K562 (cell line): ENCODE measurements at regions not wholly inside any gene's neighbourhood (a gene's known extent, or its start where the extent isn't known, plus 50 kb on each side); places are given as distances from the start of the nearest gene placed in this dataset.

ENCODE experiments used
- ATAC-seq: fragments of 200-7000 bp; cut with Tn5 transposase; 3 replicates; pipeline ENCODE4 v1.9.1; 2020; ENCODE audit warnings: moderate library complexity
- BruUV-seq: library from RNA; stranded (reverse); fragments of 400-500 nt; replicated peaks from 2 replicates; lab custom pipeline; 2021; lab: Mats Ljungman, UMichigan
- CTCF ChIA-PET: fragments of 300-600 bp; formaldehyde crosslinking; extraction: SDS; loops from one replicate; lab custom pipeline; 2021; ENCODE audit warnings: low intra/inter-chr PET ratio; lab: Yijun Ruan, JAX
- POLR2A ChIA-PET: fragments of 300-600, 350-650 bp; sonication (Branson Sonifier 250); formaldehyde crosslinking; extraction: SDS; loops from one replicate; lab custom pipeline; 2021; ENCODE audit warnings: antibody characterized with exemption, inconsistent platforms; lab: Yijun Ruan, JAX
- DNase-seq, 4 experiments: peaks; one replicate each; pipeline versions ENCODE4 v3.0.0 to v3.0.0-alpha.2; 2011 to 2018; ENCODE audit warnings: low spot score in 3 of 4, mixed read lengths in 3 of 4; ENCODE audit errors: extremely low read depth in 1 of 4
- FAIRE-seq: peaks from 2 replicates; lab custom pipeline; 2011; peaks lifted over from hg19 to GRCh38; lab: Jason Lieb, UNC
- H2AFZ ChIP-seq: 2 replicates; pipeline ENCODE4 v1.6.0; 2011; ENCODE audit warnings: low read depth, low read length, control low read depth, inconsistent platforms
- H3K27ac ChIP-seq: fragments of 200-600 bp; 3 replicates; pipeline ENCODE4 v1.8.0; 2011; ENCODE audit warnings: low read depth, mild to moderate bottlenecking, control low read depth, inconsistent platforms, low read length, moderate library complexity, mixed read lengths; ENCODE audit errors: extremely low read depth
- H3K27me3 ChIP-seq, 2 experiments: fragments of 300-600 bp in 1 of 2; 2 replicates in 1 of 2; 3 replicates in 1 of 2; pipeline versions ENCODE4 v1.6.0 to v1.8.0; 2011; ENCODE audit warnings: inconsistent platforms in 2 of 2, low read length in 2 of 2, mild to moderate bottlenecking in 1 of 2, mixed read lengths in 1 of 2, moderate library complexity in 1 of 2; ENCODE audit not compliant: control insufficient read depth in 2 of 2, insufficient read depth in 2 of 2
- H3K36me3 ChIP-seq: fragments of 300-600 bp; 3 replicates; pipeline ENCODE4 v1.8.0; 2011; ENCODE audit warnings: mild to moderate bottlenecking, low read length, inconsistent platforms; ENCODE audit not compliant: control insufficient read depth, insufficient read depth
- H3K4me1 ChIP-seq, 2 experiments: fragments of 200-600 bp in 1 of 2; replicated peaks in 1 of 2; 2 replicates in 1 of 2; 3 replicates in 1 of 2; pipeline versions ENCODE4 v1.5.1 to v1.8.0; 2011; ENCODE audit warnings: inconsistent platforms in 2 of 2, low read length in 2 of 2, mild to moderate bottlenecking in 1 of 2, mixed read lengths in 1 of 2, moderate library complexity in 1 of 2; ENCODE audit not compliant: control insufficient read depth in 2 of 2, insufficient read depth in 2 of 2
- H3K4me2 ChIP-seq: 2 replicates; pipeline ENCODE4 v1.6.1; 2011; ENCODE audit warnings: low read length, control low read depth, inconsistent platforms, mixed read lengths; ENCODE audit not compliant: insufficient read depth
- H3K4me3 ChIP-seq: fragments of 200-600 bp; sonication (generic), shearing (Covaris generic); 2 replicates; pipeline ENCODE4 v1.5.1; 2016; ENCODE audit warnings: control low read depth, inconsistent platforms
- H3K79me2 ChIP-seq: fragments of 200-600 bp; 3 replicates; pipeline ENCODE4 v1.8.0; 2011; ENCODE audit warnings: low read length, inconsistent platforms; ENCODE audit not compliant: control insufficient read depth, insufficient read depth
- H3K9ac ChIP-seq, 2 experiments: 2 replicates each; pipeline versions ENCODE4 v1.6.0 to v1.6.1; 2011; ENCODE audit warnings: low read depth in 2 of 2, low read length in 2 of 2, control low read depth in 1 of 2, inconsistent platforms in 1 of 2, mild to moderate bottlenecking in 1 of 2, mixed read lengths in 1 of 2; ENCODE audit not compliant: insufficient read depth in 1 of 2
- H3K9me1 ChIP-seq: one replicate; pipeline ENCODE4 v1.6.0; 2011; ENCODE audit warnings: inconsistent platforms, mild to moderate bottlenecking, low read length, moderate library complexity; ENCODE audit not compliant: control insufficient read depth, insufficient read depth
- H3K9me3 ChIP-seq: replicated peaks from 2 replicates; pipeline ENCODE4 v1.5.1; 2011; ENCODE audit warnings: low read depth, low read length, inconsistent platforms; ENCODE audit not compliant: control insufficient read depth, insufficient read depth
- H4K20me1 ChIP-seq: replicated peaks from 2 replicates; pipeline ENCODE4 v1.6.1; 2011; ENCODE audit warnings: low read length, inconsistent platforms, mixed read lengths; ENCODE audit not compliant: control insufficient read depth, insufficient read depth
- C11orf30 ChIP-seq: fragments of 450-650 bp; IDR thresholded peaks from 2 replicates; pipeline ENCODE4 v1.6.1; 2016; ENCODE audit warnings: low read depth, mild to moderate bottlenecking
- CBX8 ChIP-seq: fragments of 200-600 bp; sonication (generic); IDR thresholded peaks from 2 replicates; pipeline ENCODE4 v1.6.1; 2012; ENCODE audit warnings: borderline replicate concordance, mixed run types, low read depth, mild to moderate bottlenecking, moderate library complexity, mixed read lengths, low read length, control low read depth, inconsistent platforms; ENCODE audit not compliant: poor library complexity, severe bottlenecking; ENCODE audit errors: extremely low read depth
- DACH1 ChIP-seq: fragments of 450-650 bp; IDR thresholded peaks from 2 replicates; pipeline ENCODE4 v1.6.1; 2018; ENCODE audit not compliant: partially characterized antibody
- KLF1 ChIP-seq: fragments of 450-650 bp; IDR thresholded peaks from 2 replicates; pipeline ENCODE4 v1.6.1; 2016; ENCODE audit warnings: missing genetic modification characterization, missing compliant biosample characterization
- POU5F1 ChIP-seq: fragments of 150-350 bp; IDR thresholded peaks from 2 replicates; pipeline ENCODE4 v1.6.1; 2014; ENCODE audit warnings: borderline replicate concordance, low read length, low read depth, mild to moderate bottlenecking; ENCODE audit not compliant: partially characterized antibody
- PPARD ChIP-seq: fragments of 250-450 bp; sonication (Bioruptor Pico); IDR thresholded peaks from 2 replicates; pipeline ENCODE4 v1.8.0; 2022; ENCODE audit warnings: inconsistent platforms, mild to moderate bottlenecking, moderate library complexity
- RFX5 ChIP-seq: IDR thresholded peaks from 2 replicates; pipeline ENCODE4 v1.6.1; 2011; ENCODE audit warnings: low read depth, mild to moderate bottlenecking, improper control_type of control experiment, low read length
- RFX7 ChIP-seq: fragments of 250-450 bp; sonication (Bioruptor Pico); IDR thresholded peaks from 2 replicates; pipeline ENCODE4 v1.5.1; 2021; ENCODE audit warnings: mild to moderate bottlenecking
- SLC30A9 ChIP-seq: fragments of 250-450 bp; sonication (Bioruptor Pico); IDR thresholded peaks from 2 replicates; pipeline ENCODE4 v1.8.0; 2022; ENCODE audit warnings: mild to moderate bottlenecking, moderate library complexity
- SMAD2 ChIP-seq: fragments of 150-350 bp; IDR thresholded peaks from 2 replicates; pipeline ENCODE4 v1.6.1; 2014; ENCODE audit warnings: low read depth, mild to moderate bottlenecking, low read length
- STAT5B ChIP-seq: fragments of 250-450 bp; sonication (Bioruptor Pico); IDR thresholded peaks from 2 replicates; pipeline ENCODE4 v1.8.0; 2021; ENCODE audit warnings: mild to moderate bottlenecking, inconsistent platforms
- TOE1 ChIP-seq, 2 experiments: fragments of 450-650 bp in 1 of 2; sonication (generic) in 1 of 2; formaldehyde crosslinking in 1 of 2; IDR thresholded peaks; 2 replicates each; pipeline versions ENCODE4 v1.7.1 to v1.8.0; 2016 to 2022; ENCODE audit warnings: borderline replicate concordance in 2 of 2, mild to moderate bottlenecking in 2 of 2, antibody characterized with exemption in 1 of 2, inconsistent platforms in 1 of 2, low read depth in 1 of 2, missing genetic modification reagents in 1 of 2, moderate library complexity in 1 of 2
- ZC3H4 ChIP-seq: sonication (generic); formaldehyde crosslinking; IDR thresholded peaks from 2 replicates; pipeline ENCODE4 v1.9.0; 2021; ENCODE audit warnings: missing genetic modification reagents, borderline replicate concordance
- ZNF143 ChIP-seq: sonication (generic); formaldehyde crosslinking; IDR thresholded peaks from 2 replicates; pipeline ENCODE4 v1.9.0; 2022; ENCODE audit warnings: mild to moderate bottlenecking, missing genetic modification reagents
- ZNF583 ChIP-seq: fragments of 250-450 bp; sonication (Bioruptor Pico); IDR thresholded peaks from 2 replicates; pipeline ENCODE4 v1.4.0; 2020
- WGBS: fragments of 100-300 bp; shearing (Covaris generic); methylation state at CpG from one replicate; pipeline ENCODE4 v1.1.6; 2016; ENCODE audit warnings: low coverage, mixed read lengths; ENCODE audit not compliant: insufficient coverage; ENCODE audit errors: missing lambda C conversion rate; 5-methylcytosine and 5-hydroxymethylcytosine counted together
- in situ Hi-C: fragments of 300-500 bp; cut with MboI; formaldehyde crosslinking; loops from 4 replicates; pipeline ENCODE4 v1.15.0; 2018; ENCODE audit warnings: inconsistent platforms, mixed read lengths
- intact Hi-C: fragments of 100-400 bp; cut with micrococcal nuclease; formaldehyde crosslinking; loops from 2 replicates; pipeline ENCODE4 v1.14.2; 2022
- TF ChIP-seq, protein P1 (sequence below): fragments of 250-450 bp; sonication (Bioruptor Pico); IDR thresholded peaks from 2 replicates; pipeline ENCODE4 v1.6.1; 2021; ENCODE audit warnings: mild to moderate bottlenecking

DNA sequence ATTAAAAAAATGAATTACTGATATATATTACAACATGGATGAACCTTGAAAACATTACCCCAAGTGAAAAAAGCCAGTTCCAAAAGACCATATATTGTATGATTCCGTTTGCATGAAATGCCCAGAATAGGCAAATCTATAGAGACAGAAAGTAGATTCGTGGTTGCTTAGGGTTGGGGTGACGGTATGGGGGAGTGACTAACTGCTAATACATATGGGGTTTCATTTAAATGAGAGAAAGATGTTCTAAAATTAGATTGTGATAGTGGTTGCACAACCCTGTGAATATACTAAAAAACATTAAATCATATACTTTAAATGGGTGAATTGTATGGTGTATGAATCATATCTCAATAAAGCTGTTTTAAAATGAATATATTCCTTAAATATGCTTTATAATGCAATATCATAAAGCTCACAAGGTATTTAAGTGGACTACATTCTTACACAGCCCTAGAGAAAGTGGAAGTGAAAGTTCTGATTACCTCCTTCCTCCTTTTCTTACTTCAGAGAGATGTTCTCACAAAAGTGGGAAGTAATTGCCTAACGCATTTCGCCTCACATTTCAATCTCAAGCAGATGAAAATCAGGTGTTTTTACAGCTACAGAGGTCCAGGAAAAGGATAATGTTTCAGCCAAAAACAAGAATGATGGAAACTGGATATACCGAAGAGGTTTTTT lies 142.7 kb upstream of the GNAO1 start (continued):
- TF ChIP-seq, protein P1, sequence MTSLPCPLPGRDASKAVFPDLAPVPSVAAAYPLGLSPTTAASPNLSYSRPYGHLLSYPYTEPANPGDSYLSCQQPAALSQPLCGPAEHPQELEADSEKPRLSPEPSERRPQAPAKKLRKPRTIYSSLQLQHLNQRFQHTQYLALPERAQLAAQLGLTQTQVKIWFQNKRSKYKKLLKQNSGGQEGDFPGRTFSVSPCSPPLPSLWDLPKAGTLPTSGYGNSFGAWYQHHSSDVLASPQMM (CRISPR knock-in tag): no peak
- TF ChIP-seq C11orf30: no peak
- no peak for TF ChIP-seq ZNF583 (CRISPR knock-in tag)
- no peak for TF ChIP-seq TOE1 (IDR thresholded peaks at IDR 0.05; ENCODE audit: borderline replicate concordance)
- no peak for TF ChIP-seq TOE1 (CRISPR knock-in tag; IDR thresholded peaks at IDR 0.05; ENCODE audit: borderline replicate concordance, low read depth)
- no peak for TF ChIP-seq RFX7
- TF ChIP-seq, all 486 proteins: peak for 0

DNA sequence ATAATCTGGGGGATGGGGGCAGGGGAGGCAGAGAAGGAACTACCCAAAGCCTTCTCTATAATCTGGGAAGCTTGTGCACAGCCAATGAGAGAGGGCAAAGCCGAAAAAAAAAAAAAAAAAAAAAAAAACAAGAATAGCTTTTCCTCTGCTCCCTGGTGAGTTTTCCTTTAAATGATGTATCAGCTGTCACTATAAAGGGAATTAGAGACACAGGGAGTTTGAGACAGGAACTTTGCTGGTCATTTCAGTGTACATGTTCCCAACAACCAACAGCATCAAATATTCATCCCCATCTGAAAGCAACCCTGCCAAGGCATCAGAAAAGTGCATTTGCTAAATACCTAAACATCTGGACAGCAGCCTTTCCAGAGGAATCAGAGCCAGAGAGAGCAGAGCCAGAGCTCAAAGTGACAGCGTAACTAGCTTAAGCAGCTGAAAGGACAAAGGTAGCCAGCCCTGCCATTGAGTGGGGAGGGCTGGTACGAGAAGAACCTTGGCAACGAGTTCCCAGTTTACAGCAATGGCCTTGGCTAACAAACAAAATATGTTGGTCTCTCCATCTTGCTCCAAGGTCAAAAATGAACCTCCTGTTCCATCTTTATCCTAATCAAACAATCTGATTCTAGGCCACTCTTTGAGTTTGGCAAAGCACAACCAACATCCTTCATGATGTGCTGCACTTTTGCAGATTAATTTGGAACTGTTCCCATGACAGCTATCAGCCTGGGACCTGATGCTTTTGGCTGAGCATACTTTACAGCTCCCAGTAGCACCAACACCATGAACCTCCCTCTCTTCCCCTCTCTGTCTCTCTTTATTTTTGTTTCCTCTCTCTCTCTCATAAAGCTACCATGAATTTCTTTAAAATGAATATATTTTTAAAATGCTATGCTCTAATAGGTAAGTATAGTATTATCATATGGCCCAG lies 143.7 kb upstream of the GNAO1 start:
- CTCF ChIA-PET: no interaction called here
- H3K27ac ChIP-seq: no peak overlapping the region
- ATAC-seq (no peak), FAIRE-seq (no peak), DNase-seq (no peak)
- peaks cover 0 to 2% of the 10 kb centered on the region in 2 experiments; a peak in 2 of 5 replicates for H3K27me3 ChIP-seq
- no TSS peak for BruUV-seq
- 0% methylated on average over 3 of the region's 4 CpGs for WGBS
- H2AFZ ChIP-seq: no peak overlapping the region
- H3K4me3 ChIP-seq: no peak overlapping the region
- H3K9ac ChIP-seq: no peak overlapping the region
- intact Hi-C loops (no loop called here), in situ Hi-C loops (no loop called here)
- H3K36me3 ChIP-seq: no peaks in the 10 kb centered on the region
- no peak overlapping the region for H3K4me2 ChIP-seq
- H4K20me1 ChIP-seq: no peaks in the 10 kb centered on the region
- H3K4me1 ChIP-seq: no peaks in the 10 kb centered on the region
- no peaks in the 10 kb centered on the region for H3K79me2 ChIP-seq
- POLR2A ChIA-PET: no interaction called here
- no peaks in the 10 kb centered on the region for H3K9me3 ChIP-seq
- H3K9me1 ChIP-seq: no peaks in the 10 kb centered on the region
- no peak for TF ChIP-seq SLC30A9 (CRISPR knock-in tag)
- no peak for TF ChIP-seq RFX5
- no peak for TF ChIP-seq SMAD2
- TF ChIP-seq ZNF143 (CRISPR knock-in tag): no peak
- no peak for TF ChIP-seq POU5F1
- TF ChIP-seq DACH1: no peak
- TF ChIP-seq KLF1: no peak
- no peak for TF ChIP-seq ZC3H4
- TF ChIP-seq CBX8: no peak
- TF ChIP-seq PPARD (CRISPR knock-in tag): no peak
- TF ChIP-seq STAT5B: no peak
